SKM-1 (cell line): ENCODE measurements at regions not wholly inside any gene's neighbourhood (a gene's known extent, or its start where the extent isn't known, plus 50 kb on each side); places are given as distances from the start of the nearest gene placed in this dataset.
A peak's percentile ranks its signal among the peaks of the same experiment; 100 is the strongest.

Experiments used
- DNase-seq: peaks from one replicate; lab custom pipeline; 2025; ENCODE audit not compliant: unreplicated experiment; lab: John Stamatoyannopoulos, UW

DNA sequence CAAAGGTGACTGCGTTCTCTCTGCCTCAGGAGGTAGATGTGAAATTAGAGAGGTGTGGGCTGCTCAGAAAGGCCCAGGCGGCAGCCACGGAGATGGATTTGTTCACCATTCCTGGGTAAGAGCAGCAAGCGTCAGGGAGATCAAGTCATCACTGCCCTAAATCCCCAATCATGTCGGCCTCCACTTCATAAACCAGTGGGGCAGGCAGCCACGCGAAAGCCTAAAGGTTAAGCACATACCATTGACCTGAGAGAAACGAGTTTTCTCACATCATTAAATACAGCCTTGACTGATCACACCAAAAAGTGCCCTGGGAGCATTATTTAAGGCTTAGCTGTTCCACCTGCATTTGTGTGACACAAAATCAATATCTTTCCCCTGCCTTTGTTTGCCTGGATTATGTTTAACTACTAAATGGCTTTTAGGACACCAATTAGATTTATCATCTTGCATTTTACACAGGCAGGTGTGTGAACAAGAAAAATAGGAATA lies 50.7 kb upstream of the FOXB1 start:
- no peak for DNase-seq

DNA sequence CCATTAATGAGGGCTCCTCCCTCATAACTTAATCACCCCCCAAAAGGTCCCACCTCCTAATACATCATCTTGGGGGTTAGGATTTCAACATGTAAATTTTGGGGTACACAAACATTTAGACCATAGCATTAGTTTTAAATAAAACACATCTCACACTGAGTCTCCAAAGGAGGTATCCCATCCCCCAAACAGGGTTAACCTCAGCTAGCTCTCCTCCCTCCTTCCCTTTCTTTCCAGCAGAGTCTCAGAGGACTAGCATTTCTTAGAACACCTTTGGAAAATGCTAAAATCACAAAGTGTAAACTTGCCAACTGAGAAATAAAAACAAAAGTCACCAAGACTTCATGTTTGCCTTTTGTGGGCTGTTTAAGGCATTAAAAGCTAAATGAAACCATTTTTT lies 51.2 kb upstream of the FOXB1 start:
- no peak for DNase-seq

DNA sequence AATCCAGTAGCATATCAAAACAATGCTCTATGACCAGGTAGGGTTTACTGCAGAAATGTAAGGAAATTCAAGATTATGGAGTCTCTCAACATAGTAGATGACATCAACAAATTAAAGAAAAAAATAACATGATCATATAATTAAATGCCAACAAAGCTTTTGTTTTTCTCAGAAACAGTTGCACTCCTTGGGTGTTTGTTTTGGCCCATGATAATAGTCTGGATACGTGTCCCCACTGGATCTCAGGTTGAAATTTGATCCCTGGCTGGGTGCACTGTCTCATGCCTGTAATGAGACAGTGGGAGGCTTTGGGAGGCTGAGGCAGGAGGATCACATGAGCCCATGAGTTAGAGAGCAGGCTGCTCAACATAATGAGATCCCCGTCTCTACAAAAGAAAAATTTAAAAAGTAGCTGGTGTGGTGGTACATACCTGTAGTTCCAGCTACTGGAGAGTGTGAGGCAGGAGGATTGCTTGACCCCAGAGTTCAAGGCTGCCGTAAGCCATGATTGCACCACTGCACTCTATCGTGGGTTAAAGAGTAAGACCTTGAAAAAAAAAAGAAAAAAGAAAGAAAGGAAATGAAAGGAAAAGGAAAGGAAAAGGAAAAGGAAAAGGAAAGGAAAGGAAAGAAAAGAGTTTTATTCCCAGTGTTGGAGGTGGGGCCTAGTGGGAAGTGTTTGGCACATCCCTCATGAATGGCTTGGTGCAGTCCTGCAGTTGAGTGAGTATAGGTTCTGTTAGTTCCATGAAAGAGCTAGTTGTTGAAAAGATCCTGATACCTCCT lies 53.3 kb upstream of the FOXB1 start:
- DNase-seq: no peak

DNA sequence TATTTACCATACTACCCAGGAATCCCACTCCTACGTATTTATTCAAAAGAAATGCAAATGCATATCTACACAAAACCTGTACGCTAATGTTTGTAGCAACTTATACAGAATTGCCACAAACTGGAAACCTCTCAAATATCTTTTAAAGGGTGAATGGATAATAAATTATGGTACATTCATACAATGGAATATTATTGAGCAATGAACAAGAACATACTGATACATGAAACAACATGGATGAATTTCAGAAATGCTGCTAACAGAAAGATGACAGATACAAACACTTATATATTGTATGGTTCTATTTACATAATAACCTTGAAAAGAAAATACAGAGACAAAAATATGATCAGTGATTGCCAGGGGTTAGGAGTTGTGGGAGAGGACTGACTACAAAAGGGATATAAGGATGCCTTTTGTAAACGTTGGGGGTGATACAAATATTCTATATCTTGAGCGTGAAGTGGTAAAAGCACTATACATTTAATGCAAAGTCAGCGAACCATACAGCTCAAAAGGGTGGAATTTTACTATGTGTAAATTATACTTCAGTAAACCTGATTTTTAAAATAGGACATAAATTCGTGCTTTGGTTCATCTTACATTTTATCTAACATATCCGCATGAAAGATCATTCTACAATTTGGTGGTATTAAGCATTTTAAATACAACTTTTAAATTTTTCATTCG lies 55.0 kb upstream of the FOXB1 start:
- no peak for DNase-seq

DNA sequence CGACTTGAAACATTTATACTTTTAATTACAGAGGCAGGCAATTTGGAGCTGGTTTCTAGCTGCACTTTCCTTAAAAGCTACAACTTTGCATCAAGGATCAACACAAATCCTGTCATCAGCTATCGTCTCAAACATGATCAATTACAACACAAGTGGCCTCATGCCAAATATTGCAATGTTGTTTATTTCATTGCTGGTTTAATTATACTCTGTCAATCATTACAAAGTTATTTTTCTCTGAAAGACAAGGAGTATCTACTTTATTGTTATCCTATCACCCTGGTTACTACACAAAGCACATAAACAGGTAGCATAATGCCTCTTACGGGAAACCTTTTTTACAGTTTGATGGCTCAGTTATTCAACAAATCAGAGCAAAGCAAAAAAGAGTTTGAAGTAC lies 58.0 kb upstream of the FOXB1 start:
- DNase-seq: no peak

DNA sequence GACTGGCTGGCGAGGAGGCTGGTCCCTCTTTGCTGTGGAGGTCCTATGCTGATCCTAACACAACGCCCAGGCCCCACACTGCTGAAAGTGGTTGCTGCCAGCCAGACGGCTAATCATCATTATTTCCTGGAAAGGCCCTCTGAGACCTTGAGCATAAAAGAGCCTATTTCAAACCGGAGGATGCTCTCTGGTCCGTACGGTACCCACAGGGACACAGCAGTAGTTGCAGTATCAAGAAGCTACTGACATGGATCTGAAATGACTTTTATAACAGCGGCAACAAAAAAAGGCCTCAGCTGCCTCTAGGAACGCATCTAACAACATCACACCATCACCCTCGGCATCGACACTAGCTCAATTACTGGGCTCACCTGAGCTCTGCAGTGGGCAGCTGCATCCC lies 59.1 kb upstream of the FOXB1 start:
- DNase-seq: no peak

DNA sequence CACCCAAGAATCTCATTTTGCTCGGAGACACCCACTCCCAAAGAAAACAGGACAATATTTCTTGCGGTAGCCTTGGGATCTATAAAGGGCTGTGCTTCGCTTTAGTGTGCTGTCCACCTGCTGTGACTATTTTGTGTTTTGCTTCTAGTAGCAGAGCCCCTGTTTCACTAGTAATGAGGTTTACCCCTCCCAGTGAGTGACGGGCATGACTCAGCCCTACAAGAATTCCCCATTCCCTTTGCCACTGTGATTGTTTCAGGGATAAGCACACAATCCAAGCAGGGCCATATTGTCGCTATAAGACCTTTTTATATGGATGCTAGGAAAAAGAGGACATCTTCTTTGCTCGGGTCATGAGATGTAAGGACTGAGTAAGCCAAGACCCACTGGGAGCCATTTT lies 62.5 kb upstream of the FOXB1 start:
- DNase-seq: no peak

DNA sequence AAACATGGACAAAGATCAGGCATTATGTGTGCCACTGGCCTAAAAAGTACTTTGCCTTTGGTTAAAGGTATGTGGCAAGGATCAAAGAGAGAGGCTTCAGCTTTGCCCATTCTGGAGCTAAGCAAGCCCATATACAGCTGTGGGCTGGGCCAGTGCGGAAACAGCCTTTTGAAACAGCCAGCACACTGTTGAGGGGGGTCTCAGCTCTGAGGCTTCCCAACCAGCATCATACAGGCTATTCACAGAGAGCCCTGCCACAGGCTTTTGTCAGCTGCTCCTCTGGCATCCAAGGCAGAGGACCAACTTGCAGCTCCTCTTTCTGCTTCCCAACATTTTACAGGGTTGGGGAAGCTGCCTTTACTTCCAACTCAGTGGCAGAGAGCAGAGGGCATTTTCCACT lies 63.2 kb upstream of the FOXB1 start:
- DNase-seq: no peak

DNA sequence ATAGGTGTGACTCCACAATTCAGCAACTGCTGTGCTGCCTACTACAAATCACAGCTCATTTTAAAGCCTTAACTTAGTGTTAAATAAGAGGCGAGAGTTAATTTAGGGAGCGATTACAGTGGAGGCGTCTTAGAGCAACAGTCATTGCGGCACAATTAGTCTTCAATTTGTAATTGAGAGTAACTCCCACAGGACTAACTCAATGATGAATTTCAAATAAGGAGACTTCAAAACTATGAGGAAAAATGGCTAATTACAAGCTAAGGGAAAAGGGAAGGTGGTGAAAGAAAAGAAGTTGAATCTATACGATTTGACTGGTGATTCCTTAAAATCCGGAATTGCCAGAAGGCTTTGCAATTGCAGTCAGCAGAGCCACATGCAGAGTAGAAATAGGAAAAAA lies 63.7 kb upstream of the FOXB1 start:
- no peak for DNase-seq

DNA sequence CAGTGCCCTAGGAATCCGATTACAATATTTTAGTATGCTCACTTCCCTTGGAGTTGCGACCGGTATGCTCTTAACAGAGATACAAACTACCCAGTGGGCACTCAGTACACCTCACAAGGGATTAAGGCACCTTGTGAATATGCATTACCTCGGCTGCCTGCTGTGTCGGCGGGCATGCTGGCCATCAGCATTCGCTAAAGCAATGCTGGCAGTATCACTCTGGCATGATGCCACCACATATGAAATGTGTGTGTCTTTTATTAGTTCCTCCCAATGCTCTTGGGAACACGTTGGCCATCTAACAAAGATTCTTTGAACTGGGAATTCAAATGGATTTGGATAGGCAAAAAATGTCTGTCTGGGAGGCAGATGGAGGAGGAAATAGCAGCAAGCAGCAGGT lies 67.4 kb upstream of the FOXB1 start:
- no peak for DNase-seq

DNA sequence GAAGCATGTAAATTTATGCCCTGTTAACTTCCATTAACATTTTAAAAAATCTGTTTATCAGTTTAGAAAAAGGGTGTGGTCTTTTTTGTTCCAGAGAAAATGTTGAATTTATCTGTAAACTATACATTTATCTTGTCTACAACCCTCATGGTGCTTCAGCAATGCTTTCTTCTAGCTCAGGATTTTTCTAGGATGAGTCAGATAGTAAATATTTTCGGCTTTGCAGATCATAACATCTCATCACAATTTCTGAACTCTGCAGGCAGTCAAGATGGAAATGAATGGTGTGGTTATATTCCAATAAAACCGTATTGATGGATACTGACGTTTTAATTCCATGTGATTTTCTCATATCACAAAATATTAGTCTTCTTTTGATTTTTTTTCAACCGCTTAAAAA lies 70.5 kb upstream of the FOXB1 start:
- DNase-seq: no peak

DNA sequence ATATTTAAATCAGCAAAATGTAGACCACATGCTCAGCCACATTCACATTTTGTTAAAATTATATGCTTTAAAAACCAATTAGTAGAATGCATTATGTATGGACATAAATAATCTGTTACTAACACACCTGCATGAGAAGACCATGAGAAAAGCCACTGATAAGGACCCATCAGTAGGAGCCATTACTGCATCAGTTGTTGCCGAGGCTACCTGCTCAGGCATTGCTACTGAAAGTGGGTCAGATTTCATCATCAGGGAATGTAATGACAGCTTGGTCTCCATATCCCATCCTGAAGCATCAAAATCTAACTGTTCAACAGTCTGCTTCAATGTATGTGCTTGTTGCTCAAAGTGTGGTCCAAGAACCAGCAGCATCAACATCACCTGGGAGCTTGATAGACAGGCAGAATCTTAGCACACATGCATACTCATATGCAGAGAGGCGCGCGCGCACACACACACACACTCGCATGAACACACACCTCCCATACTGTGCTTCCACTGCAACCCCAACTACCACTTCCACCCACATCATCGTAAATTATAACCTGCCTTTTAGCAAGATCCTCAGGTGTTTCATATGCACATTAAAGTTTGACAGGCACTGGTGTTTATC lies 72.4 kb upstream of the FOXB1 start:
- DNase-seq: no peak

DNA sequence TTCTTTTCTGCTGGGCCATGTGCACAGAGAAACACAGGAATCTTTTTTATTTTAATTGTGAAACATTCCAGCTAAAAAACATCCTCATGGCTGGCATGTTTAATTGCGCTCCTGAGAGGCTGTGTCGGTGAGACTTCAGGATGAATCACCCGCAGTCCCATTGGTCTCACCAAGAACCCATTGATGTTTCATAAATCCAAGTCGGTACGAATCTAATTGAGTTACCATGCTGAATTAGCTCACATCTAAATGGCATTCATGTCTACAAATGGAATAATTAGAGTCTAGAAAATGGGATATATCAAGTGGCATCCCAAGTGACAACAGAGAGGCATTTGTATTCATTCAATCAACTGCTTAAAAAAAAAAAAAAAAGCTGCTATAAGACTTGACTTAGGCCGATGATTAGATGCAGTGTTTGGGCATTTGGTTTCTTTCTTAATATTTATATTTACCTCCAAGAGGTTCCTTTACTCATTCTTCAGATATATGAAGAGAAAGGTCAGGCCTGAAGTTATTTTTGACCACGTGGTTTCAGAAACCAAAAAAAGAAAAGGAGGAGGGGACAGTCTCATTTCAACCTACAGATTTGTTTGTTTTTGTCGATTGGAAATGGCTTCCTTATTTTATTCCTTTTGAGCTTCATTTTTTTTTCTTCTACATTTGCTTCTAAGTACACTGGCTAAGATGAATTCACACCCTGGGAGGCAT lies 79.1 kb upstream of the FOXB1 start:
- no peak for DNase-seq

DNA sequence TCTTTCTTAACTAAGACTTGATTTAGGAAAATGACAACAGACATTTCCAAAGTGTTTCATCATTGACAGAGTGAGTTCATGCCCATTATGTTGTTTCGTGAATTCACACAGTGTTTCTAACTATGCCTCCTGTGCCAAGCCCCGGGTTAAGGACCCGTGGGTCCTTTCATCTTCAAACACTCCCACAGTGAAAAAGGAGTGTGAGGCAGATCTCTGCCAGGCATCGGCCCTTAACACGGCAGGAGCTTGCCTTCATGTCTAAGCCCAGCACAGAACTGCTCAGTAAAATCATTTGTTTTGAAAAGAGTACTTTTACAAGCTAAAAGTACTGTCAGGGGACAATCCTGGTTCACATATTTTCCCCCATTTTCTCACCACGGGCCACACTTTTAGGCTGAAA lies 80.0 kb upstream of the FOXB1 start:
- no peak for DNase-seq

DNA sequence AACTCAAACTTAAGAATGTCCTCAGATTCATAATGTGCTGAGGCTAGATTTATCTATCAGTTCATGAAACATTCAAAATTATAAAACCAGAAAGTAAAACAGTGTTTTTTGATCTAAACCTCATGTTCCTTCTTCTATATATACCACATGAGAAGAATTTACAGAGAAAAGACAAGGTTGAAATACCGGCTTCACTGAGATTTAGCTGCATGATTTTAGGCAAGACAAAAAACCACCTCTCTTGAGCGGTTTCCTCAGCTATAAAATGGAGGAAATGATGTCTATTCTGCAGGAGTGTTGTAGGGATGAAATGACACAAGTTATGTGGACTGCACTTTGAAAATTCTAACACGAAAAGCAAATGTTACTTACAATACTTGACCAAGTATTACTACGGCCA lies 80.6 kb upstream of the FOXB1 start:
- DNase-seq: no peak

DNA sequence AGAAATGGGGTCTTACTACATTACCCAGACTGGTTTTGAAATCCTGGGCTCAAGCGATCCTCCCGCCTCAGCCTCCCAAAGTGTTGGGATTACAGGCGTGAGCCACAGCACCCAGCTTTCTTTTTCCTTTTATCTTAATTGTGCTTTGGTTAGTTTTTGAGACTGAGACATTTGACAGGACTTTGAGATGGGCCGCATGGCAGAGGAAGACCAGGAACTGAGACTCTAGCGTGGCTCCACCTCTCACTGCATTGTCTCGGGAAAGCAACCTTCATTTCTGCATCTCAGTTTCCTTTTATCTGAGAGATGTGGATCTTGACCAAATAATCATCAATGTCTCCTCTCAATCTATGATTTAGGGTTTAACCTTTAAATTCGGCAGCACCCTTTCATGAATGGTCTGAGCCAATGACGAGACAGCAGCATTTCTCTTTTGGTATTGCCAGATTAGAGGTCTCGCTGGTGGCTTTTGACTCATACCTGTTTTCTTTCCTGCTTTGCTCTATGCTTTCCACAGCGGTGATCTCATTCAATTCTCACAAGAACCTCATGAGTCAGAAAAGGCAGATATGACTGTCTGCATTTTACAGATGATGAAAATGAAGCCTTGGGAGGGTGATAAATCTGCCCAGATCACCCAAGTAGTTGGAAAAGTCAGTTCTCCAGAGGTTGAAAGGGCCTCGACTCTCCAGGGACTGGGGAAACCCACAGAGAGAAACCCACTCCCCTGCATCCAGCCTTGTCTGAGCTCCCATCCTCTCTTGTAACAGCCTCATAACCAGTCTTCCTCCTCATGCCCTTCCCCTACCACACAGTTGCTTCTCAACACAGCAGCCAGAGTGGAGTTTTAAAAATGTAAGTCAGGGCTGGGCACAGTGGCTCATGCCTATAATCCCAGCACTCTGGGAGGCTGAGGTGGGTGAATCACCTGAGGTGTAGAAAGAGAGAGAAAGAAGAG lies 84.8 kb upstream of the FOXB1 start:
- no peak for DNase-seq

DNA sequence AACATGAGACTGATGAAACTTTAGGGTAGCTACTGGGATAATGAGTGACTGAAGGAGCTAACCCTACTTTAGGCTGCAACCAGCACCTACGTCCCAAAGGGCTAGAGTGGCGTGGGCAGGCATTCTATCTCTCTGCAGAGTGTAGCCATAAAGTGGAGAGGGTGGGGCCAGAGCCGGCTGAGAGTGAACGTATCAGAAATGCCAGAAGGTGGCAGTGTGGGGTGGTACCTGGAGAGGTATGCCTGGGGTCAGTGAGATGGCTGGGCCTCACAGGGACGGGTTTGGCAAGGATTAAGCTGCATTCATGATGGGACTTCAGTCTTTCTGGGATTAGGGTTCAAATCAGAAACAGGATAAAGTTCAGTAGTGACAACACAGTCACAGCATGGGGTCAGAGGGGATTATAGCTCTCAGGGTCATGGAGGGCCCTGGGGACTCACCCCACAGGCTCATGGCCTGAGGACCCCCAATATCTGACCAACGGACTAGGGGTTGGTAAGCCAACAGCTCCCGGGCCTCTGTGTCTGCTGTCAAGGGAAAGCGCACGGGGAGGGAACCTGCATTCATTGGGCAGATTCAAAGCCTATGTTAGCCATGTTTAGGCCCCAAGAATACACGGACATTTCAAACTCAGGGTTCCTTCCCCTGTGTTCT lies 86.5 kb upstream of the FOXB1 start:
- peak; percentile 24 for DNase-seq

DNA sequence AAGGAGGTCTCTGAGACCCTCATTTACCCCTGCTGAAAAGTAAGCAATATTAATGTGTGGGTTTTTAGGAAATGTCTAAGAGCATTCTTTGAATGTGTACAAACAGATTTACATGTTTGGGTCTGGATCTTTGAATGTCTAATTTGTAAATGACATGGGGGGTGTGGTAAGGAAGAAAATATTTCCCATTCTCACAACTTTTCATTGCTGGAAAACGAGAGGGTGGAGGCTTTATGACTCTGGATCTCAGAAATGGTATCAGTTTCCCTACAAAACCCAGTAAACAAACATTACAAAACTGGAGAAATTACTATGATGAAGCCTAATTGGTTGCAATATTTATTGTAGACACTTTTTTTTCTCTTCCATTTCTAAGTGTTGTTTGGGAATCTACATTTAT lies 98.1 kb upstream of the FOXB1 start:
- DNase-seq: no peak

DNA sequence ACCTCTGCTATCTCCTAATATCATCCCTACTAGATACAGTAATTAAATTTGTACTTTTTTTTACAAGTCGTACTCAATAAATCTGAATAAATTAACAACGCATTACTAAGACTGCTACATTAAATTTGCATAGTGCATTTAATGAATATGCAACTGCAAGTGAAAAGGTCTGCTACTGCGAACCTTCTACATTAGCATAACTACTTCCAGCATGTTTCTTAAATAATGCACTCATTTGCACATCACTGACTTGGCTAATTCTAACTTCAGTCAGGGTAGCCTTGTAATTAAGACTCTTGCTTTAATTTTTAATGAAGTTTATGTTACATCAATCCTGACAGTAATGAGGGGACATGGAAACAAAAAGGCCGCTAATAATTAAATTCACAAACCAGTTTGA lies 98.9 kb upstream of the FOXB1 start:
- no peak for DNase-seq
